Kidney (tissue), 13 donors: ENCODE measurements at regions not wholly inside any gene's neighbourhood (a gene's known extent, or its start where the extent isn't known, plus 50 kb on each side); places are given as distances from the start of the nearest gene placed in this dataset.

Experiments
- DNase-seq, 5 donors: peaks; one replicate each; pipeline ENCODE4 v3.0.0-alpha.2; 2013 to 2020
- FAIRE-seq: peaks from 2 replicates; lab custom pipeline; 2012; peaks lifted over from hg19 to GRCh38; lab: Jason Lieb, UNC
- H3K27ac ChIP-seq, 2 donors: one replicate each; pipeline ENCODE4 v1.7.0; 2013; ENCODE audit warnings: low read depth in 2 of 2, low read length in 2 of 2, inconsistent platforms in 1 of 2
- H3K27me3 ChIP-seq: one replicate; pipeline ENCODE4 v1.7.1; 2013; ENCODE audit warnings: low read length, inconsistent platforms; ENCODE audit not compliant: control insufficient read depth, insufficient read depth
- H3K36me3 ChIP-seq, 3 donors: one replicate each; pipeline versions ENCODE4 v1.7.0 to v1.7.1; 2013; ENCODE audit warnings: low read length in 3 of 3, control low read depth in 1 of 3, inconsistent platforms in 1 of 3; ENCODE audit not compliant: insufficient read depth in 3 of 3, control insufficient read depth in 2 of 3
- H3K4me1 ChIP-seq, 3 donors: one replicate each; pipeline versions ENCODE4 v1.7.0 to v1.7.1; 2013; ENCODE audit warnings: low read length in 3 of 3, inconsistent platforms in 1 of 3, low read depth in 1 of 3; ENCODE audit not compliant: control insufficient read depth in 2 of 3, insufficient read depth in 2 of 3
- H3K4me3 ChIP-seq, 3 donors: one replicate each; pipeline versions ENCODE4 v1.7.0 to v1.8.1; 2013; ENCODE audit warnings: low read length in 3 of 3, control low read depth in 1 of 3, inconsistent platforms in 1 of 3
- H3K9ac ChIP-seq, 3 donors: one replicate each; pipeline versions ENCODE4 v1.7.0 to v1.7.1; 2013; ENCODE audit warnings: low read length in 3 of 3, control low read depth in 1 of 3, inconsistent platforms in 1 of 3
- H3K9me3 ChIP-seq, 3 donors: one replicate each; pipeline versions ENCODE4 v1.7.0 to v1.7.1; 2013; ENCODE audit warnings: low read length in 3 of 3, control low read depth in 1 of 3, inconsistent platforms in 1 of 3; ENCODE audit not compliant: control insufficient read depth in 2 of 3, insufficient read depth in 1 of 3
- intact Hi-C: fragments of 100-400 bp; cut with DNase I; formaldehyde crosslinking; loops from one replicate; pipeline ENCODE4 v1.11.1; 2022
- TF ChIP-seq, protein P1 (sequence below): IDR thresholded peaks from 3 replicates; pipeline ENCODE4 v1.5.1; 2012; ENCODE audit warnings: mild to moderate bottlenecking, moderate library complexity, borderline replicate concordance; ENCODE audit not compliant: insufficient read depth; ENCODE audit errors: extremely low read depth
- donor health status: control.
- donor health status: control.
- donor health status: control.
- donor health status: control.
- donor health status: control.
- donor health status: DM: yes; HTN: yes; CAD: no.
- donor health status: Normal renal cell carcinoma (clear cell type).

- DNase-seq: no peak
- no peak overlapping the region for H3K9ac ChIP-seq
- FAIRE-seq: no peak
- no peak overlapping the region for H3K27ac ChIP-seq
- no peaks in the 10 kb centered on the region for H3K36me3 ChIP-seq
- no peaks in the 10 kb centered on the region for H3K9me3 ChIP-seq
- H3K4me3 ChIP-seq: no peak overlapping the region
- intact Hi-C loops: no loop called here
- H3K27me3 ChIP-seq: no peaks in the 10 kb centered on the region
- TF ChIP-seq, protein P1, sequence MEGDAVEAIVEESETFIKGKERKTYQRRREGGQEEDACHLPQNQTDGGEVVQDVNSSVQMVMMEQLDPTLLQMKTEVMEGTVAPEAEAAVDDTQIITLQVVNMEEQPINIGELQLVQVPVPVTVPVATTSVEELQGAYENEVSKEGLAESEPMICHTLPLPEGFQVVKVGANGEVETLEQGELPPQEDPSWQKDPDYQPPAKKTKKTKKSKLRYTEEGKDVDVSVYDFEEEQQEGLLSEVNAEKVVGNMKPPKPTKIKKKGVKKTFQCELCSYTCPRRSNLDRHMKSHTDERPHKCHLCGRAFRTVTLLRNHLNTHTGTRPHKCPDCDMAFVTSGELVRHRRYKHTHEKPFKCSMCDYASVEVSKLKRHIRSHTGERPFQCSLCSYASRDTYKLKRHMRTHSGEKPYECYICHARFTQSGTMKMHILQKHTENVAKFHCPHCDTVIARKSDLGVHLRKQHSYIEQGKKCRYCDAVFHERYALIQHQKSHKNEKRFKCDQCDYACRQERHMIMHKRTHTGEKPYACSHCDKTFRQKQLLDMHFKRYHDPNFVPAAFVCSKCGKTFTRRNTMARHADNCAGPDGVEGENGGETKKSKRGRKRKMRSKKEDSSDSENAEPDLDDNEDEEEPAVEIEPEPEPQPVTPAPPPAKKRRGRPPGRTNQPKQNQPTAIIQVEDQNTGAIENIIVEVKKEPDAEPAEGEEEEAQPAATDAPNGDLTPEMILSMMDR: no peak
- no peaks in the 10 kb centered on the region for H3K4me1 ChIP-seq
Measured at GRCh38 chr15:58247855-58248842, 110.0 kb downstream of the AQP9 start.

DNA sequence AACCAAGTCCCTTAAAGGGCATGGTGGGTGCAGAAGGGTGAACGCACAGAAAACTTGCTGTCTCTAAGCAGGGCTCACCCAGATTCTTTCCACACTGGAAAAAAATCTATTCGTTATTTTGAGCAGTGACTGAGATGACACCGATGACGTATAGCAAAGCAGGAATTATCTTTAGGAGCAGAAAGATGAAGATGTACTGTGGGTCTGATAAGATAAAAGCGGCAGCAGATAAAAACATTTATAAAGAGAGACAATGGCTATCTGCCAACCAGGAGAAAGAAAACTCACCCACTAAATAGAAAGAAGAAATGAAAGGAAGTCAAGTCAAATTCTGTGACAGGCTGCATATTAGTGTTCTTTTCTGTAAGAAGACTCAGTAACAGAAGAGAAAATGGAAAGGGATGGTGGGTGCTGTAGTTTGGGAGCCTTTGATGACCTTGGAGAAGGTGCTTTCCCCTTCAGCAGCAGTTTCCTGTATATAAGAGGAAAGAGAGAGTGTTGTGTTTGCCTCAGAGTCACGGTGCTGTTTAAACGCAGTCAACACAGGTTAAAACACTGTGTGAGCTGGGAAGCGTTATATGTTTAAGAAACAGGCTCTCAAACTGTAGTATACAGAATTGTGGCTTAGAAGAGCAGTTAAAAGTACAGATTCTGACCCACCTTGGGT lies 111.6 kb downstream of the AQP9 start:
- Histone ChIP-seq H3K9ac (no peak overlapping the region), H3K9me3 (no peaks in the 10 kb centered on the region), H3K4me1 (no peaks in the 10 kb centered on the region), H3K4me3 (no peak overlapping the region), H3K36me3 (no peaks in the 10 kb centered on the region), H3K27ac (no peak overlapping the region), H3K27me3 (no peaks in the 10 kb centered on the region)
- TF ChIP-seq, protein P1: no peak
- FAIRE-seq (no peak), DNase-seq (no peak)
- intact Hi-C loops: no loop called here

- FAIRE-seq (no peak), DNase-seq (no peak)
- no peak overlapping the region for H3K9ac ChIP-seq
- H3K4me1 ChIP-seq: no peaks in the 10 kb centered on the region
- H3K4me3 ChIP-seq: no peak overlapping the region
- intact Hi-C loops: no loop called here
- TF ChIP-seq, protein P1: no peak
- H3K9me3 ChIP-seq: no peaks in the 10 kb centered on the region
- no peak overlapping the region for H3K27ac ChIP-seq
- no peaks in the 10 kb centered on the region for H3K36me3 ChIP-seq
- no peaks in the 10 kb centered on the region for H3K27me3 ChIP-seq
Measured at GRCh38 chr15:58252586-58253323, 114.6 kb downstream of the AQP9 start.
